Epithelial cell of prostate (primary cell): ENCODE measurements at regions not wholly inside any gene's neighbourhood (a gene's known extent, or its start where the extent isn't known, plus 50 kb on each side); places are given as distances from the start of the nearest gene placed in this dataset.
"Not testable (repeated sequence)": the region's sequence is repeated elsewhere in the genome, so short reads cannot be mapped to it uniquely, and the experiment has no call there.

Experiments
- DNase-seq: peaks from one replicate; pipeline ENCODE4 v3.0.0-alpha.2; 2011; ENCODE audit warnings: low read depth, low spot score
- H3K27ac ChIP-seq: fragments of 450-650 bp; 2 replicates; pipeline ENCODE4 v1.5.1; 2017; ENCODE audit warnings: mild to moderate bottlenecking

DNA sequence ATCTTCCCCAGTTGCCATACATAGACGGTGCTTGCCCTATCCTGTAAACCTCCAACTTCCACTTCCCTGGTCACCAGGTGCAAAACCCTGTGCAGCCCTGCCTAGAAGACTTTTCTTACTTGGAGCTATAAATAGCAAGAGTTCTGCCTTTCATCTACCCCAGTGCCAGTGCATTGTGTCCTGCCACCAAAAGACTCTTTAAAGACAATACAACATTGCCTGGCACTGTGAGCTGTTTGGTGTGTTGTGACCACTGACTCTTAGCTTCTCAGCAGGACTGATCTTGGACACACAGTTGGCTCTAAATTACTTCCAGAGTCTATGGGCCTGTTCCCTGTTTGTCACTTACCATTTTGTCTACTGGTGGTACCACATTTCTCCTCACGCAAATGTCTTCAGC lies 608.1 kb downstream of the CDH9 start:
- H3K27ac ChIP-seq, result no peak overlapping the region
- no peak for DNase-seq

DNA sequence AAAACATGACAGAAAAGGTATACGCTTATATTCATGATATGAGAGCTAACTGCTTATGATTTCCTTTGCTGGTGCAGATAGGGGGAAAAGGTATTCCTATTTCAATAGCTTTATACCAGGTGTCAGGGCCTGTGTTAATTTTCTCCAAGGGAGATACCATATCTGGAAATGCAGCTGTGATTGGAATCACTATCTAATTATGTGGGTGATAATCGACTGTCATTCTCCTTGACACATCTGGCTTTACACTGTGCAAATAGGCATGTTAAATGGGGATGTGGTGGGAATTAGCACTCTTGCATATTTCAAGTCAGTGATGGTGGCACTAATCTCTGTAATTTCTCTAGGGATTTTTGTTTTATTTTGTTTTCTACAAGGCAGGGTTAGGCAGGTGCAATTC lies 611.1 kb downstream of the CDH9 start:
- DNase-seq, result no peak
- no peak overlapping the region for H3K27ac ChIP-seq

- H3K27ac ChIP-seq, result no peak overlapping the region
- DNase-seq, result no peak
Observed at GRCh38 chr5:26419987-26420386, 618.4 kb downstream of the CDH9 start.

DNA sequence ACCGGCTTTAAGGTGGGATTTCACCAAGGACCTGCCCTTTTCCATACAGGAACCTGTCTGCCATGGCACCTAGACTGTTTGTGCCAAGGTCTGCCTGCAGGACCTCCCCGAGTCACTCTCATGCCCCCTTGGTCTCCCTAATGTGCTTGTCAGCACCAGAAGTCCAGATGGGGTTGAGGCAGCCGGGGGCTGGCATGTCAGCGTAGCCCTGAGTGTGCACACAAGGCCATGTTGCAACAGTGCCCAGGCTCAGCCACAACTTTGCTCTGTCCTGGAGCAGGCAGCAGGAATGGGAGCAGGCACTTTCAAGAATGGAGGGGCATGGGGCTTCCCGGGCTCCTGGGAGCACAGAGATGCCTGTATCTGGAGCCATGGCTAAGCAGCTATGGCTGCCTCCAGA lies 621.5 kb downstream of the CDH9 start:
- no peak for DNase-seq
- no peak overlapping the region for H3K27ac ChIP-seq

GRCh38 chr5:26415987-26416779 lies 622.2 kb downstream of the CDH9 start:
- H3K27ac ChIP-seq, result no peak overlapping the region

DNA sequence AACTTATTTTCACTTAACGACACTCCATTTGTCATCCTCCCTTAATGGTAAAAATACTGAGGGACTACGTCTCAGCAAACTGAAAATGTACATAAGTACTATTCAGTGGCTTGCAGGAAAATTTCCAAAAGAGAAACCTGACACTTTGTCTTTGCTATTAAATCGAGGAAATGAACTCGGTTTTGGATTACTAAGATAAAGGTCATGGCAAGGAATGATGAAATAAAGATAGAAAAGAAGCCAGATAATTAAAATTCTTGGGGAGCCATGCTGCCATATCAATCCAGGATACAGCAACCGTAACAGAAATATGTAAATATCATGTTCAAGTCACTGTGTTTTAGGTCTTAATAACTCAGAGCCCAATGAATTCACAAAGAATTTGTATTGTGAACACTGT lies 647.8 kb downstream of the CDH9 start:
- DNase-seq, result no peak
- no peak overlapping the region for H3K27ac ChIP-seq

More at GRCh38 chr5:26415987-26416779, 622.2 kb downstream of the CDH9 start:
- DNase-seq, result no peak

- no peak for DNase-seq
- no peak overlapping the region for H3K27ac ChIP-seq
Observed at GRCh38 chr5:26388976-26389375, 649.4 kb downstream of the CDH9 start.

DNA sequence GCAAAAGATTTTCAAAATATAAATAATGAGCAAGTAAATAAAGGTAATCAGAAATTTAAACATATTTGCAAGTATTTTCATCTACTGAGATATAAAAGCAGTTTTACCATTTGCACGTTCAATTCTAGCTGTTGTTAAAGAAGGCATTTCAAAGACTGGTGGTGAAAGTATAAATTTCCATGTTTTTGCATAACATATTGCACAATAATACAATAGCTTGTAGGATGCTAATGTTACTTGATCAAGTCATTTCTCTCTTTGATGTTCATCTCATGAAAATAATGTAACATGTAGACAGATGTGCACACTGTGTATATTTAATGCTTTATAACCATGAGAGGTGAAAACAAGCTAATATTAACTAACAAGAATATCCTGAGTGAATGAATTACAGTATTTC lies 651.9 kb downstream of the CDH9 start:
- no peak for DNase-seq
- no peak overlapping the region for H3K27ac ChIP-seq

DNA sequence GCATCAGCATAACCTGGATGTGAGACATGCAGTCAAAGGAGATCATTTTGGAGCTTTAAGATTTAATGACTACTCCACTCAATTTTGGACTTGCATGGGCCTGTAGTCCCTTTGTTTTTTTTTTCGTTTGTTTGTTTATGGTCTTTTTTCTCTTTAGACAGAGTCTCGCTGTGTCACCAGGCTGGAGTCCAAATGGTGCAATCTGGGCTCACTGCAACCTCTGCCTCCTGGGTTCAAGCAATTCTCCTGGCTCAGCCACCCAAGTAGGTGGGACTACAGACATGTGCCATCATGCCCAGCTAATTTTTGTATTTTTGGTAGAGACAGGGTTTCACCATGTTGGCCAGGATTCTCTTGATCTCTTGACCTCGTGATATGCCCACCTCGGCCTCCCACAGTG lies 673.8 kb downstream of the CDH9 start:
- H3K27ac ChIP-seq, DNase-seq: not testable (repeated sequence)

DNA sequence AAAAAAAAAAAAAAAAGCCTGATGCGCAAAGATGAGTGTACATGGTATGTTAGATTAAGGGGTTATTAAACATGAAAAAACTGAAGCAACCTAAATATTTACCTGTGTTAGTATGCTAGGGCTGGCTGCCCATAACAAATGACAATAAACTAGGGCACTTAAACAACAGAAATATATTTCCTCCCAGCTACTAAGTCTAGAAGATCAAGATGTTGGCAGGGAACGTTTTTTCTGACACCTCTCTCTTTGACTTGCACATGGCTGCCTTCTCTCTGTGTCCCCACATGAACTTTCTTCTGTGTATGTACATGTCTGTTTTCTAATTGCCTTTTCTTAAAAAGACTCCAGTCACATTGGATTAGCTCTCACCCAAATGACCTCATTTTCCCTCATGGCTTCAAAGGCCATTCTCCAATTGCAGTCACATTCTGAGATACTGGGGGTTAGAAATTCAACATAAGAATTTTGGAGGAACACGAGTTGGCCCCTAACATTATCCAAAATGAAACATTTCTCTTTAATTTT lies 694.5 kb downstream of the CDH9 start:
- H3K27ac ChIP-seq, result no peak overlapping the region

DNA sequence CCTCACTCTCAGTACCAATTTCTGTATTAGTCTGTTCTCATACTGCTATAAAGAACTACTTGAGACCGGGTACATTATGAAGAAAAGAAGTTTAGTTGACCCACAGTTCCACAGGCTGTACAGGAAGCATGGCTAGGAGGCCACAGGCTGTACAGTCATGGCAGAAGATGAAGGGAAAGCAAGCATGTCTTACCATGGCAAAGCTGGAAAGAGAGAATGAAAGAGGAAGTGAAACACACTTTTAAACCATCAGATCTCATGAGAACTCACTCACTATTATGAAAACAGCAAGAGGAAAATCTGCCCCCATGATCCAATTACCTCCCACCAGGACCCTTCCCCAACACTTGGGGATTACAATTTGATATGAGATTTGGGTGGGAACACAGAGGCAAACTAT lies 698.8 kb downstream of the CDH9 start:
- no peak overlapping the region for H3K27ac ChIP-seq
- no peak for DNase-seq

More for the DNA sequence above, 694.5 kb downstream of the CDH9 start:
- DNase-seq, result no peak

GRCh38 chr5:26329562-26330189 lies 708.7 kb downstream of the CDH9 start:
- no peak for DNase-seq

GRCh38 chr5:26326153-26326759 lies 712.1 kb downstream of the CDH9 start:
- no peak overlapping the region for H3K27ac ChIP-seq
- no peak for DNase-seq

More at GRCh38 chr5:26329562-26330189, 708.7 kb downstream of the CDH9 start:
- no peak overlapping the region for H3K27ac ChIP-seq

GRCh38 chr5:26325432-26325831 lies 713.0 kb downstream of the CDH9 start:
- not testable (repeated sequence) for DNase-seq, H3K27ac ChIP-seq

GRCh38 chr5:26324273-26324895 lies 714.0 kb downstream of the CDH9 start:
- not testable (repeated sequence) for DNase-seq, H3K27ac ChIP-seq

GRCh38 chr5:26323794-26324193 lies 714.6 kb downstream of the CDH9 start:
- DNase-seq, result no peak

GRCh38 chr5:26321278-26321677 lies 717.1 kb downstream of the CDH9 start:
- no peak for DNase-seq
- no peak overlapping the region for H3K27ac ChIP-seq

More at GRCh38 chr5:26323794-26324193, 714.6 kb downstream of the CDH9 start:
- no peak overlapping the region for H3K27ac ChIP-seq

DNA sequence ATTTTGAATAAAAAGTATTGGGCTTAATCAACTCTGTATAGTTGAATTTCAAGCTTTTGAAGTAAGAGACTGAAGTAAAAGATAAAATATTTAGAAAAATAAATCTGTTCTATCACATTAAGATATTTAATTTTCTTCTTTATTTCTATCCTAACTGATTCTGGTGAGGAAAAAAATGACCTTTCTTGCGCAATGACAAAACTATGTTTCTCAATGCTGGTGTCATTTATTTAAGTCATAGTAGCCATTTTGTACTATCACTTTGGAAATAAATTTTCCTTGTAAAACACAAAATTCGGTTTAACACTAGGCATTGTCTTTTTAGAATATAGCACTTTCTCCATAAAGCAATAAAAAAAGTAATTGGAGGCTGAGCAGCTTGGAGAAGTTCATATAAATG lies 728.0 kb downstream of the CDH9 start:
- no peak for DNase-seq
- no peak overlapping the region for H3K27ac ChIP-seq

DNA sequence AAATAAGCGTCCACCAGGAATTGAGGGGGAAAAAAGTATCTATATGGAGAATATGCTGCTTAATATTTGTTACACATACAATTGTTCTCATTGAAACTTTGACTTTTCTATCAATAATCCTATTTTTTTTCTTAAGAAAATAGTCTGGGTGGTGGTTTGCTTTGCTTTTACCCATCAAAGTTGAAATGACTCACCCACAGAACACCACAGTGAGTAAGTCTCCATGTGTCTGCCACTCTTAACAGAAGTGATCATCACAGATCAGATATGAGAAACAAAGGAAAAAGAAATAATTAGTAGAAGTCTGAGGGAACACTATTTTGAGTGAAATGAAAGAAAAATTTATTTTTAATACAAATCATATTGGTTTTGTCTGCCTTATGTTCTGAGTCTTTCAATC lies 742.8 kb downstream of the CDH9 start:
- no peak overlapping the region for H3K27ac ChIP-seq
- DNase-seq, result no peak

GRCh38 chr5:26282190-26282589 lies 756.2 kb downstream of the CDH9 start:
- DNase-seq, result no peak
- H3K27ac ChIP-seq, result no peak overlapping the region

GRCh38 chr5:26278078-26278477 lies 760.3 kb downstream of the CDH9 start:
- no peak overlapping the region for H3K27ac ChIP-seq
- DNase-seq, result no peak
